GM12878 (cell line): ENCODE measurements at regions not wholly inside any gene's neighbourhood (a gene's known extent, or its start where the extent isn't known, plus 50 kb on each side); places are given as distances from the start of the nearest gene placed in this dataset.

Source experiments
- ATF3 ChIP-seq: IDR thresholded peaks from 2 replicates; pipeline ENCODE4 v1.6.1; 2011; ENCODE audit warnings: low read depth, mild to moderate bottlenecking, low read length, moderate library complexity, borderline replicate concordance; ENCODE audit errors: extremely low read depth
- NR2C2 ChIP-seq: IDR thresholded peaks from 2 replicates; pipeline ENCODE4 v1.6.1; 2011; ENCODE audit warnings: borderline replicate concordance, low read depth; ENCODE audit not compliant: control insufficient read depth, insufficient read length
- POLR2A ChIP-seq: IDR thresholded peaks from 2 replicates; pipeline ENCODE4 v1.6.1; 2011; ENCODE audit warnings: low read depth, mild to moderate bottlenecking, low read length
- POLR2AphosphoS5 ChIP-seq: IDR thresholded peaks from 2 replicates; pipeline ENCODE4 v1.6.1; 2011; ENCODE audit warnings: mild to moderate bottlenecking, low read length, inconsistent platforms
- RELA ChIP-seq: fragments of 450-650 bp; IDR thresholded peaks from 2 replicates; pipeline ENCODE4 v1.8.0; 2014; ENCODE audit warnings: borderline replicate concordance; ENCODE audit not compliant: partially characterized antibody
- RFX5 ChIP-seq: IDR thresholded peaks from 2 replicates; pipeline ENCODE4 v1.6.1; 2011; ENCODE audit warnings: low read depth, low read length, improper control_type of control experiment
- SUZ12 ChIP-seq: fragments of 200-600 bp; sonication (generic); IDR thresholded peaks from one replicate; pipeline ENCODE4 v1.6.1; 2018; ENCODE audit warnings: antibody characterized with exemption, mild to moderate bottlenecking; ENCODE audit not compliant: unreplicated experiment
- TCF3 ChIP-seq: IDR thresholded peaks from 2 replicates; pipeline ENCODE4 v1.6.1; 2012; ENCODE audit warnings: low read depth, mild to moderate bottlenecking, low read length, borderline replicate concordance; ENCODE audit not compliant: insufficient read depth
- TF ChIP-seq, protein P1 (sequence below), 3 experiments: IDR thresholded peaks in 2 of 3; conservative IDR thresholded peaks in 1 of 3; 2 replicates each; pipeline ENCODE4 v1.5.1; 2011; ENCODE audit warnings: low read depth in 3 of 3, low read length in 3 of 3, mild to moderate bottlenecking in 3 of 3, control low read depth in 2 of 3, moderate library complexity in 2 of 3, inconsistent platforms in 1 of 3, mixed read lengths in 1 of 3; ENCODE audit not compliant: control insufficient read depth in 2 of 3, insufficient read depth in 1 of 3; ENCODE audit errors: extremely low read depth in 1 of 3

DNA sequence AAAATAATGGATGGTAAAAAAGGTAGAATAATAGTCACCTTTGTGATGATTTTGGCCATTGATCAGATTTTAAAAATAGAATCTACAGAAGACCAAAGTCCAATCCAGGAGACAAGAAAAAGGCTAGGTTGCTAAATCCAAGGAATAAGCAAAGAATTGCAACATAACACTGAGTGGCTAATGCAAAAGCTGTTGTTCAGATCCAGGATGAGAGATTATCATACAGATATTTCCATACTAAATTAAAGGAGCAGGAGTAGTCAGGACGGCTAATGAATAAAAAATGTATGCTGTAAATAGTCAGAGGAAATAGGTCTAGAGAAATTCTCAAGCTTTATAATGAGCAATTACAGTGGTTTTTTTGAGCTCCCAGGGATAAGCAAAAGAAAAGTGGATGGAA is 745.9 kb upstream of the ACVR2A start:
- no peak for TF ChIP-seq RELA
- no peak for TF ChIP-seq TCF3
- TF ChIP-seq POLR2A = no peak
- TF ChIP-seq, protein P1, sequence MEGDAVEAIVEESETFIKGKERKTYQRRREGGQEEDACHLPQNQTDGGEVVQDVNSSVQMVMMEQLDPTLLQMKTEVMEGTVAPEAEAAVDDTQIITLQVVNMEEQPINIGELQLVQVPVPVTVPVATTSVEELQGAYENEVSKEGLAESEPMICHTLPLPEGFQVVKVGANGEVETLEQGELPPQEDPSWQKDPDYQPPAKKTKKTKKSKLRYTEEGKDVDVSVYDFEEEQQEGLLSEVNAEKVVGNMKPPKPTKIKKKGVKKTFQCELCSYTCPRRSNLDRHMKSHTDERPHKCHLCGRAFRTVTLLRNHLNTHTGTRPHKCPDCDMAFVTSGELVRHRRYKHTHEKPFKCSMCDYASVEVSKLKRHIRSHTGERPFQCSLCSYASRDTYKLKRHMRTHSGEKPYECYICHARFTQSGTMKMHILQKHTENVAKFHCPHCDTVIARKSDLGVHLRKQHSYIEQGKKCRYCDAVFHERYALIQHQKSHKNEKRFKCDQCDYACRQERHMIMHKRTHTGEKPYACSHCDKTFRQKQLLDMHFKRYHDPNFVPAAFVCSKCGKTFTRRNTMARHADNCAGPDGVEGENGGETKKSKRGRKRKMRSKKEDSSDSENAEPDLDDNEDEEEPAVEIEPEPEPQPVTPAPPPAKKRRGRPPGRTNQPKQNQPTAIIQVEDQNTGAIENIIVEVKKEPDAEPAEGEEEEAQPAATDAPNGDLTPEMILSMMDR (IDR thresholded peaks at IDR 0.05 in 2 of 3, conservative IDR thresholded peaks at IDR 0.05 in 1 of 3; ENCODE audit: control insufficient read depth in 2 of 3, extremely low read depth in 1 of 3, insufficient read depth in 1 of 3, low read depth in 3 of 3, low read length in 3 of 3) = no peak
- TF ChIP-seq POLR2AphosphoS5 = no peak
- no peak for TF ChIP-seq NR2C2
- no peak for TF ChIP-seq ATF3
- no peak for TF ChIP-seq SUZ12
- no peak for TF ChIP-seq RFX5
